ENCODE measurements at regions not wholly inside any gene's neighbourhood (a gene's known extent, or its start where the extent isn't known, plus 50 kb on each side); places are given as distances from the start of the nearest gene placed in this dataset.

DNA sequence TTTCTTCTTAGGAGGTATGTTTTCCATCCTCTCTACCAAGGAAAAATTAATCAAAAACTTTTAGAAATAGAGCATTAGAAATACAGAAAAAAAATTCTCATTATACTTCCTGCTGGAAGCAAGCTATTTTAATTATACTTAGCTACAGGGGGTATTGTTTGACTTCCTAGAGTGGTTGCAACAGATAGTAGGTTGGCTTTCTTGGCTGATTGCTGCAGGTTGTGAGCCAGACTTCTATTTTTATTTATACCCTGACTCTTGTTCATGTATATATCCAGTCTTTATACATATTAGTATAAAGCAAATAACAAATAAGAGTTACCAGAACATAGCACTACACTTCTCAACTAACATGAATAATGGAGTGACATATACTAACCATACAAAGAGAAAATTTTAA lies 460.8 kb upstream of the REG3G start:
- Histone ChIP-seq H2AFZ (ENCODE audit: low read length) (no peak overlapping the region), H3K27me3 (ENCODE audit: insufficient read depth, low read length, poor library complexity, severe bottlenecking) (no peaks in the 10 kb centered on the region), H3K9me2 (replicated peaks; ENCODE audit: low read depth, low read length) (no peaks in the 10 kb centered on the region), H3K4me2 (ENCODE audit: low read depth, low read length, poor library complexity, severe bottlenecking) (no peak overlapping the region), H3F3A (ENCODE audit: low read depth) (no peaks in the 10 kb centered on the region), H3K4me1 (ENCODE audit: insufficient read depth, low read length, poor library complexity, severe bottlenecking) (no peaks in the 10 kb centered on the region), H3K4me3 (ENCODE audit: low read length, poor library complexity, severe bottlenecking) (no peak overlapping the region), H3K9ac (ENCODE audit: low read depth, low read length, poor library complexity, severe bottlenecking) (no peak overlapping the region), H4K20me1 (ENCODE audit: insufficient read depth, low read length, poor library complexity, severe bottlenecking) (no peaks in the 10 kb centered on the region), H3K79me2 (ENCODE audit: insufficient read depth, low read length) (no peaks in the 10 kb centered on the region), H3K9me3 (ENCODE audit: insufficient read depth, low read depth, low read length) (no peaks in the 10 kb centered on the region), H3K36me3 (ENCODE audit: insufficient read depth, low read length) (no peaks in the 10 kb centered on the region)
- no peak for TF ChIP-seq EZH2phosphoT487 (IDR thresholded peaks at IDR 0.05; ENCODE audit: borderline replicate concordance)
- TF ChIP-seq, protein P1, sequence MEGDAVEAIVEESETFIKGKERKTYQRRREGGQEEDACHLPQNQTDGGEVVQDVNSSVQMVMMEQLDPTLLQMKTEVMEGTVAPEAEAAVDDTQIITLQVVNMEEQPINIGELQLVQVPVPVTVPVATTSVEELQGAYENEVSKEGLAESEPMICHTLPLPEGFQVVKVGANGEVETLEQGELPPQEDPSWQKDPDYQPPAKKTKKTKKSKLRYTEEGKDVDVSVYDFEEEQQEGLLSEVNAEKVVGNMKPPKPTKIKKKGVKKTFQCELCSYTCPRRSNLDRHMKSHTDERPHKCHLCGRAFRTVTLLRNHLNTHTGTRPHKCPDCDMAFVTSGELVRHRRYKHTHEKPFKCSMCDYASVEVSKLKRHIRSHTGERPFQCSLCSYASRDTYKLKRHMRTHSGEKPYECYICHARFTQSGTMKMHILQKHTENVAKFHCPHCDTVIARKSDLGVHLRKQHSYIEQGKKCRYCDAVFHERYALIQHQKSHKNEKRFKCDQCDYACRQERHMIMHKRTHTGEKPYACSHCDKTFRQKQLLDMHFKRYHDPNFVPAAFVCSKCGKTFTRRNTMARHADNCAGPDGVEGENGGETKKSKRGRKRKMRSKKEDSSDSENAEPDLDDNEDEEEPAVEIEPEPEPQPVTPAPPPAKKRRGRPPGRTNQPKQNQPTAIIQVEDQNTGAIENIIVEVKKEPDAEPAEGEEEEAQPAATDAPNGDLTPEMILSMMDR (conservative IDR thresholded peaks at IDR 0.05; ENCODE audit: low read length): no peak

DNA sequence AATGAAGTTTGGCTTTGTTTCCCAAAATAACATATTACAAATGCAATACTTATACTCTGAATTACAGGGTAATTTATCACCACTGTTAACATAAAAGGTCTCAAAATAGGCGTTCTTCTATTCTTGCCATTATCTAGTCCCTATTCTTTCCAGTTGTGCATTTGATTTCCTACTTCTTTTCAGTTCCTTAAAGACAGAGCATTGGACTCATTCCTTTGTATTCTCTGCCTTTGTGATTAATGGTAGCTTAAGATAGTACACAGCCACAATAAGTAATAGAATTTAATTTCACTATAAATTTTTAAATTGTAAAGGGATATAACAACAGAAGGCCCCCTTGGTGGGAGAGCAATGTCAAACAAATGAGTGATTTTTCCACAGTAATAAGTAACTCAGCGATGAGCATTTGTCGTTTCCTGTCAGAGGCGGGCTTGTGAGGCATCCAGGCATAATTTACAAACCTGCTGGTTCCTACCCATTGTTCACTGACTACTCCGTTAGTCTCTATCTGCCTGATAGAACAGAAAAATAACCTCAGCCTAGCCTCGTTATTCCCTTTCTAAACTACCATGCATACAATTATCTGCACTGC lies 456.6 kb upstream of the REG3G start:
- Histone ChIP-seq H3K4me1 (ENCODE audit: insufficient read depth, low read length, poor library complexity, severe bottlenecking) (no peaks in the 10 kb centered on the region), H3K9me2 (replicated peaks; ENCODE audit: low read depth, low read length) (no peaks in the 10 kb centered on the region), H3K4me2 (ENCODE audit: low read depth, low read length, poor library complexity, severe bottlenecking) (no peak overlapping the region), H3K9ac (ENCODE audit: low read depth, low read length, poor library complexity, severe bottlenecking) (no peak overlapping the region), H2AFZ (ENCODE audit: low read length) (no peak overlapping the region), H3K79me2 (ENCODE audit: insufficient read depth, low read length) (no peaks in the 10 kb centered on the region), H3F3A (ENCODE audit: low read depth) (no peaks in the 10 kb centered on the region), H3K36me3 (ENCODE audit: insufficient read depth, low read length) (no peaks in the 10 kb centered on the region), H3K27me3 (ENCODE audit: insufficient read depth, low read length, poor library complexity, severe bottlenecking) (no peaks in the 10 kb centered on the region), H4K20me1 (ENCODE audit: insufficient read depth, low read length, poor library complexity, severe bottlenecking) (no peaks in the 10 kb centered on the region), H3K9me3 (ENCODE audit: insufficient read depth, low read depth, low read length) (no peaks in the 10 kb centered on the region), H3K4me3 (ENCODE audit: low read length, poor library complexity, severe bottlenecking) (no peak overlapping the region)
- TF ChIP-seq, protein P1 (conservative IDR thresholded peaks at IDR 0.05; ENCODE audit: low read length): no peak
- no peak for TF ChIP-seq EZH2phosphoT487 (IDR thresholded peaks at IDR 0.05; ENCODE audit: borderline replicate concordance)

DNA sequence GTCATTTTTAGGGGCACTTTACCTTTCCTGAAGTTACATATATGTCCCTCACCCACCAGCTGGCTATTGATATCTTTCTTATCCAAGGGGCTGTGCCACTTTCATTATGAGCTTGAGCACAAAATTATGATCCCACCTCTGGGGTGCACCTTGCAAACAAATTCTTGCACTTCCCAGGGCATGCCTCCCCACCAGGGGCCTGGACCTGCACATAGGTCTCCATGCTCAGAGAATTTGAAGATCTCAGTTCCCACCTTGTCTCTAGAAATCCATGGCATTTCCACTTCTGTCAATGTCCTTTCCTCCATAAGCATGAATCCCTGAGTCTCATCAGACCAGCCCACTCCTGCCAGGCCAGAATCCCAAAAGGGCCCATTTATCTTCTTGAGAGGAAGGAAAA lies 449.1 kb upstream of the REG3G start:
- H3K4me3 ChIP-seq (ENCODE audit: low read length, poor library complexity, severe bottlenecking): no peak overlapping the region
- no peaks in the 10 kb centered on the region for H3K9me3 ChIP-seq (ENCODE audit: insufficient read depth, low read depth, low read length)
- no peaks in the 10 kb centered on the region for H3K79me2 ChIP-seq (ENCODE audit: insufficient read depth, low read length)
- H4K20me1 ChIP-seq (ENCODE audit: insufficient read depth, low read length, poor library complexity, severe bottlenecking): no peaks in the 10 kb centered on the region
- no peak overlapping the region for H3K9ac ChIP-seq (ENCODE audit: low read depth, low read length, poor library complexity, severe bottlenecking)
- no peaks in the 10 kb centered on the region for H3K36me3 ChIP-seq (ENCODE audit: insufficient read depth, low read length)
- H3F3A ChIP-seq (ENCODE audit: low read depth): no peaks in the 10 kb centered on the region
- H3K4me1 ChIP-seq (ENCODE audit: insufficient read depth, low read length, poor library complexity, severe bottlenecking): no peaks in the 10 kb centered on the region
- no peaks in the 10 kb centered on the region for H3K9me2 ChIP-seq (replicated peaks; ENCODE audit: low read depth, low read length)
- H3K4me2 ChIP-seq (ENCODE audit: low read depth, low read length, poor library complexity, severe bottlenecking): no peak overlapping the region
- no peaks in the 10 kb centered on the region for H3K27me3 ChIP-seq (ENCODE audit: insufficient read depth, low read length, poor library complexity, severe bottlenecking)
- TF ChIP-seq, protein P1 (conservative IDR thresholded peaks at IDR 0.05; ENCODE audit: low read length): no peak
- no peak for TF ChIP-seq EZH2phosphoT487 (IDR thresholded peaks at IDR 0.05; ENCODE audit: borderline replicate concordance)
- no peak overlapping the region for H2AFZ ChIP-seq (ENCODE audit: low read length)

Data from Loucy (cell line).